ENCODE measurements at regions not wholly inside any gene's neighbourhood (a gene's known extent, or its start where the extent isn't known, plus 50 kb on each side); places are given as distances from the start of the nearest gene placed in this dataset.

DNA sequence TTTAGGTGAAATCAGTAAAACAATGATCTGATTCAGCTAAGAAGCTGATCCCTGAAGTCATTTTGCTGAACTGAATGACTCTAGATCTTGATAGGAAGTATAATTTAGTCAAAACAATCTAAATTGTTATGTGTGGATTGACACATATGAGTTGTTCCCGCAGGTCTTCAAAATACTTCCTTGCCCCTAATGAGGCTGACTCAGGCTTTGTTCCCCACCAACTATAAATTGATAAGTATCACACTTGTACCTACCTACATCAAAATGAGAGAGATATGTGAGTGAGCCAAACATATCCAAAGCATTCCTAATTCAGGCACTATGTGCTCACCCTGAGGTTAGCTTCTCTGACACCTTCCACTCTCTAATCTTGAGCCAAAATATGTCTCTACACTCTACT lies 507.1 kb downstream of the PLPP3 start:
- Histone ChIP-seq H3K4me2 (ENCODE audit: low read length) (no peak overlapping the region), H3K9me2 (ENCODE audit: insufficient read depth, low read length) (no peaks in the 10 kb centered on the region), H3K4me3 (ENCODE audit: low read depth, low read length, poor library complexity, severe bottlenecking) (no peak overlapping the region), H3K27ac (ENCODE audit: low read depth, low read length, poor library complexity, severe bottlenecking) (no peak overlapping the region), H3K36me3 (ENCODE audit: insufficient read depth, low read length) (no peaks in the 10 kb centered on the region), H3K79me2 (ENCODE audit: insufficient read depth, low read depth, low read length) (no peaks in the 10 kb centered on the region), H2AFZ (ENCODE audit: low read length) (no peak overlapping the region), H3K4me1 (ENCODE audit: insufficient read depth, low read length, poor library complexity, severe bottlenecking) (no peaks in the 10 kb centered on the region), H4K20me1 (ENCODE audit: insufficient read depth, low read length) (no peaks in the 10 kb centered on the region), H3K9me3 (ENCODE audit: low read length) (no peaks in the 10 kb centered on the region)
- ChIA-PET POLR2A (interaction anchor here (1.1 to 1.6 kb wide), 2 partner anchors 11 kb away, joined by 3 to 7 read pairs; no protein-coding TSS in a partner anchor), CTCF (ENCODE audit: unreplicated experiment) (no interaction called here)
- BruUV-seq (replicated peaks) = no TSS peak
- DNase-seq (ENCODE audit: low spot score) = no peak
- TF ChIP-seq, protein P1, sequence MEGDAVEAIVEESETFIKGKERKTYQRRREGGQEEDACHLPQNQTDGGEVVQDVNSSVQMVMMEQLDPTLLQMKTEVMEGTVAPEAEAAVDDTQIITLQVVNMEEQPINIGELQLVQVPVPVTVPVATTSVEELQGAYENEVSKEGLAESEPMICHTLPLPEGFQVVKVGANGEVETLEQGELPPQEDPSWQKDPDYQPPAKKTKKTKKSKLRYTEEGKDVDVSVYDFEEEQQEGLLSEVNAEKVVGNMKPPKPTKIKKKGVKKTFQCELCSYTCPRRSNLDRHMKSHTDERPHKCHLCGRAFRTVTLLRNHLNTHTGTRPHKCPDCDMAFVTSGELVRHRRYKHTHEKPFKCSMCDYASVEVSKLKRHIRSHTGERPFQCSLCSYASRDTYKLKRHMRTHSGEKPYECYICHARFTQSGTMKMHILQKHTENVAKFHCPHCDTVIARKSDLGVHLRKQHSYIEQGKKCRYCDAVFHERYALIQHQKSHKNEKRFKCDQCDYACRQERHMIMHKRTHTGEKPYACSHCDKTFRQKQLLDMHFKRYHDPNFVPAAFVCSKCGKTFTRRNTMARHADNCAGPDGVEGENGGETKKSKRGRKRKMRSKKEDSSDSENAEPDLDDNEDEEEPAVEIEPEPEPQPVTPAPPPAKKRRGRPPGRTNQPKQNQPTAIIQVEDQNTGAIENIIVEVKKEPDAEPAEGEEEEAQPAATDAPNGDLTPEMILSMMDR (conservative IDR thresholded peaks at IDR 0.05; ENCODE audit: low read length) = no peak
- no peak for TF ChIP-seq EZH2phosphoT487 (IDR thresholded peaks at IDR 0.05; ENCODE audit: borderline replicate concordance, low read depth, low read length)
- intact Hi-C loops (cut with micrococcal nuclease; ENCODE audit: unreplicated experiment) = no loop called here

DNA sequence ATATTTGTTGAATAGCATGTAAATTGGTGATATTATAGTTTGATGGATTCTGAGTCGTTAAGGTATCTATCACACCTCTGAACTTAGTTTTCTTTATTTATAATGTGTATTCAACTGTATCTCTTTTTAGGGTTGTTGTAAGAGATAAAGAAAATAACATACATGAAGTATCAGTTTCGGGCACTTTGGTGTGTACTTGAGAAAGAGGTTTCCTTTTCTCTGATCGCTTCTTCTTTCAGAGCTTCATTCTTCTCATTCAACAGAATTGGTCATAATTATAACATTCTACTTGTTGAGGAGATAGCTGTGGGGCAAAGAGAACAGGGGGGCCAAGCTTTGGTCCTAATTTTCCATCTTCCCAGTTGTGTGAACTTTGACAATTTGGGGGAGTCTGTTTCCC lies 508.0 kb downstream of the PLPP3 start:
- no peaks in the 10 kb centered on the region for H3K79me2 ChIP-seq (ENCODE audit: insufficient read depth, low read depth, low read length)
- no peaks in the 10 kb centered on the region for H3K36me3 ChIP-seq (ENCODE audit: insufficient read depth, low read length)
- no peaks in the 10 kb centered on the region for H3K9me2 ChIP-seq (ENCODE audit: insufficient read depth, low read length)
- H4K20me1 ChIP-seq (ENCODE audit: insufficient read depth, low read length) = no peaks in the 10 kb centered on the region
- intact Hi-C loops (cut with micrococcal nuclease; ENCODE audit: unreplicated experiment) = no loop called here
- no peak overlapping the region for H3K4me3 ChIP-seq (ENCODE audit: low read depth, low read length, poor library complexity, severe bottlenecking)
- no peaks in the 10 kb centered on the region for H3K4me1 ChIP-seq (ENCODE audit: insufficient read depth, low read length, poor library complexity, severe bottlenecking)
- no peak overlapping the region for H3K27ac ChIP-seq (ENCODE audit: low read depth, low read length, poor library complexity, severe bottlenecking)
- TF ChIP-seq, protein P1 (conservative IDR thresholded peaks at IDR 0.05; ENCODE audit: low read length) = no peak
- no peak for TF ChIP-seq EZH2phosphoT487 (IDR thresholded peaks at IDR 0.05; ENCODE audit: borderline replicate concordance, low read depth, low read length)
- H3K9me3 ChIP-seq (ENCODE audit: low read length) = no peaks in the 10 kb centered on the region
- H3K4me2 ChIP-seq (ENCODE audit: low read length) = no peak overlapping the region
- H2AFZ ChIP-seq (ENCODE audit: low read length) = no peak overlapping the region
- no TSS peak for BruUV-seq (replicated peaks)
- ChIA-PET CTCF (ENCODE audit: unreplicated experiment) (no interaction called here), POLR2A (interaction anchor here (1.1 kb wide), 2 partner anchors 10 to 27 kb away, joined by 3 read pairs; no protein-coding TSS in a partner anchor)
- DNase-seq (ENCODE audit: low spot score) = no peak

DNA sequence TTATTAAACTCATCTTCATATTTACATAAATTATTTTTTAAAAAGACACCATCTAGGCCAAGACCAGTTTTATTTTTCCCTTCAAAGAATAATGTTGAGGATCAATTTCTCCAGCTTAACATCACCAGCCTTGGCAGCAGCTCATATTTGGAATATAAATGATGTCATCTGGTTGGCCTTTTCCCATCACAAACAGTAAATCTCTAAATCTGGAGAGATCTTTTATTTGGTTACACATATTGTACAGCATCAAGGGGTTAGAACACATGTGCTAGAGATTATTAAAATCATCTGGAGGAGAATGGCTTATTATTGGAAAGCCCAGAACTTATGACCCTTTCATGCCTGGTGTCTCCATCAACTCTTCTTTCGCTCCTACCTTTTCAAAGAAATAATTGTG lies 508.8 kb downstream of the PLPP3 start:
- no TSS peak for BruUV-seq (replicated peaks)
- no peak for DNase-seq (ENCODE audit: low spot score)
- Histone ChIP-seq H3K4me3 (ENCODE audit: low read depth, low read length, poor library complexity, severe bottlenecking) (no peak overlapping the region), H3K36me3 (ENCODE audit: insufficient read depth, low read length) (no peaks in the 10 kb centered on the region), H2AFZ (ENCODE audit: low read length) (no peak overlapping the region), H3K4me1 (ENCODE audit: insufficient read depth, low read length, poor library complexity, severe bottlenecking) (no peaks in the 10 kb centered on the region), H3K27ac (ENCODE audit: low read depth, low read length, poor library complexity, severe bottlenecking) (no peak overlapping the region), H3K4me2 (ENCODE audit: low read length) (no peak overlapping the region), H3K9me3 (ENCODE audit: low read length) (no peaks in the 10 kb centered on the region), H3K79me2 (ENCODE audit: insufficient read depth, low read depth, low read length) (no peaks in the 10 kb centered on the region), H3K9me2 (ENCODE audit: insufficient read depth, low read length) (no peaks in the 10 kb centered on the region), H4K20me1 (ENCODE audit: insufficient read depth, low read length) (no peaks in the 10 kb centered on the region)
- ChIA-PET CTCF (ENCODE audit: unreplicated experiment) (no interaction called here), POLR2A (interaction anchor here (0.6 kb wide), 1 partner anchor 588 kb away, joined by 3 read pairs; no protein-coding TSS in a partner anchor)
- TF ChIP-seq, protein P1 (conservative IDR thresholded peaks at IDR 0.05; ENCODE audit: low read length) = no peak
- no peak for TF ChIP-seq EZH2phosphoT487 (IDR thresholded peaks at IDR 0.05; ENCODE audit: borderline replicate concordance, low read depth, low read length)
- intact Hi-C loops (cut with micrococcal nuclease; ENCODE audit: unreplicated experiment) = no loop called here
